Calu3 (cell line): ENCODE measurements at regions not wholly inside any gene's neighbourhood (a gene's known extent, or its start where the extent isn't known, plus 50 kb on each side); places are given as distances from the start of the nearest gene placed in this dataset.
"Not testable (repeated sequence)": the region's sequence is repeated elsewhere in the genome, so short reads cannot be mapped to it uniquely, and the experiment has no call there.

Experiments used
- BruUV-seq: library from RNA; stranded (reverse); fragments of 400-500 nt; replicated peaks from 2 replicates; lab custom pipeline; 2021; lab: Mats Ljungman, UMichigan
- CTCF ChIA-PET: fragments of 300-600 bp; sonication (Branson Sonifier 250); formaldehyde crosslinking; loops from one replicate; lab custom pipeline; 2022; ENCODE audit warnings: antibody characterized with exemption; lab: Charles Lee
- DNase-seq: peaks from one replicate; pipeline ENCODE4 v3.0.0; 2022
- H3K27ac Mint-ChIP-seq: one replicate; pipeline ENCODE4 v1.8.0; 2022; ENCODE audit warnings: mixed read lengths; ENCODE audit not compliant: unreplicated experiment
- H3K27me3 Mint-ChIP-seq: one replicate; pipeline ENCODE4 v1.8.0; 2022; ENCODE audit warnings: mixed read lengths; ENCODE audit not compliant: unreplicated experiment
- H3K36me3 Mint-ChIP-seq: one replicate; pipeline ENCODE4 v1.8.0; 2022; ENCODE audit warnings: mild to moderate bottlenecking, moderate library complexity, mixed read lengths; ENCODE audit not compliant: insufficient read depth, unreplicated experiment
- H3K4me1 Mint-ChIP-seq: one replicate; pipeline ENCODE4 v1.8.0; 2022; ENCODE audit warnings: mild to moderate bottlenecking, low read depth, mixed read lengths; ENCODE audit not compliant: unreplicated experiment
- H3K4me3 Mint-ChIP-seq: one replicate; pipeline ENCODE4 v1.8.0; 2022; ENCODE audit warnings: mild to moderate bottlenecking, low read depth, moderate library complexity, mixed read lengths; ENCODE audit not compliant: unreplicated experiment
- H3K9me3 Mint-ChIP-seq: one replicate; pipeline ENCODE4 v1.8.0; 2022; ENCODE audit warnings: low read depth, mixed read lengths; ENCODE audit not compliant: unreplicated experiment
- intact Hi-C: fragments of 100-400 bp; cut with micrococcal nuclease; formaldehyde crosslinking; loops from one replicate; pipeline ENCODE4 v1.10.0; 2022; ENCODE audit not compliant: unreplicated experiment
- TF ChIP-seq, protein P1 (sequence below): fragments of 200-600 bp; IDR thresholded peaks from one replicate; pipeline ENCODE4 v1.8.0; 2022; ENCODE audit warnings: antibody characterized with exemption; ENCODE audit not compliant: unreplicated experiment

DNA sequence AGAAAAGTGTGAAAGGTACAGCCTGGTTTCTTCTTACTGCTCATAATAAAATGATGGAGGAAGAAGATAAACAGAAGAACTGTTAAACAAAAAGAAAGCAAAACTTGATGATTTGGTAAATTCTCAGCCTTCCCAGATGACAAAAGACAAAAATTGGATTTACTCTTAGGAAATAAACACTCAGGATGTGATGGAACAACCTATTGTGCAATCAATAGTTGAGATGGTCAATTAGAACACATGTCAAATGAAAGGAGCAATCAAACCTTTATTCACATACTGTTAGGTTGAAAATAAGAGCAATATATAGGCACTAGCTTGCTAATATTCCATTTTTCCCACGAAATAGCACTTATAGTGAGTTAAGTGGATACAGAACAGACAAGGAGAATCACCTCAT lies 1174.0 kb upstream of the SLC39A10 start:
- H3K36me3 Mint-ChIP-seq: no peaks in the 10 kb centered on the region
- H3K27ac Mint-ChIP-seq: no peak overlapping the region
- H3K27me3 Mint-ChIP-seq: no peaks in the 10 kb centered on the region
- intact Hi-C loops: no loop called here
- H3K4me3 Mint-ChIP-seq: no peak overlapping the region
- H3K4me1 Mint-ChIP-seq: no peaks in the 10 kb centered on the region
- no TSS peak for BruUV-seq
- CTCF ChIA-PET: no interaction called here
- H3K9me3 Mint-ChIP-seq: no peaks in the 10 kb centered on the region
- no peak for DNase-seq
- TF ChIP-seq, protein P1, sequence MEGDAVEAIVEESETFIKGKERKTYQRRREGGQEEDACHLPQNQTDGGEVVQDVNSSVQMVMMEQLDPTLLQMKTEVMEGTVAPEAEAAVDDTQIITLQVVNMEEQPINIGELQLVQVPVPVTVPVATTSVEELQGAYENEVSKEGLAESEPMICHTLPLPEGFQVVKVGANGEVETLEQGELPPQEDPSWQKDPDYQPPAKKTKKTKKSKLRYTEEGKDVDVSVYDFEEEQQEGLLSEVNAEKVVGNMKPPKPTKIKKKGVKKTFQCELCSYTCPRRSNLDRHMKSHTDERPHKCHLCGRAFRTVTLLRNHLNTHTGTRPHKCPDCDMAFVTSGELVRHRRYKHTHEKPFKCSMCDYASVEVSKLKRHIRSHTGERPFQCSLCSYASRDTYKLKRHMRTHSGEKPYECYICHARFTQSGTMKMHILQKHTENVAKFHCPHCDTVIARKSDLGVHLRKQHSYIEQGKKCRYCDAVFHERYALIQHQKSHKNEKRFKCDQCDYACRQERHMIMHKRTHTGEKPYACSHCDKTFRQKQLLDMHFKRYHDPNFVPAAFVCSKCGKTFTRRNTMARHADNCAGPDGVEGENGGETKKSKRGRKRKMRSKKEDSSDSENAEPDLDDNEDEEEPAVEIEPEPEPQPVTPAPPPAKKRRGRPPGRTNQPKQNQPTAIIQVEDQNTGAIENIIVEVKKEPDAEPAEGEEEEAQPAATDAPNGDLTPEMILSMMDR: no peak

DNA sequence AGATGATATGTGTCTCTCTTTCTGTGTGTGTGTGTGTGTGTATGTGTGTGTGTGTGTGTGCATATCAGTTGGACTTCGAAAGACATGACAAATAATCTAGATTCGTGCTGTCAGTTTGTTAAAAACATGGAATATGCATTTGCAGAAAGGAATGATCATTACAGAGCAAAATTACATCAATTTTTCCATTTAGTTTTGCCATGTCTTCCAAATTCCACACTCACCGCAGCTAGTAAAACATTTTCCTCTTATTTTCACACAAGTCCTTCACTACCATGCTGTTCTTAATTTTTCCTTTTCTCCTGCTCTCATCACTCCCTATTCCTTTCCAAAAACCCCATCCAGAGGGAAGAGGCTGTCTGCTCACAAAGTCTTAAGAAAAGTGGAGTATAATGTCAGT lies 1191.4 kb upstream of the SLC39A10 start:
- no peaks in the 10 kb centered on the region for H3K36me3 Mint-ChIP-seq
- BruUV-seq: no TSS peak
- no peak overlapping the region for H3K4me3 Mint-ChIP-seq
- intact Hi-C loops: no loop called here
- no peak for DNase-seq
- no peaks in the 10 kb centered on the region for H3K27me3 Mint-ChIP-seq
- CTCF ChIA-PET: no interaction called here
- TF ChIP-seq, protein P1: no peak
- H3K9me3 Mint-ChIP-seq: no peaks in the 10 kb centered on the region
- no peaks in the 10 kb centered on the region for H3K4me1 Mint-ChIP-seq
- H3K27ac Mint-ChIP-seq: no peak overlapping the region

DNA sequence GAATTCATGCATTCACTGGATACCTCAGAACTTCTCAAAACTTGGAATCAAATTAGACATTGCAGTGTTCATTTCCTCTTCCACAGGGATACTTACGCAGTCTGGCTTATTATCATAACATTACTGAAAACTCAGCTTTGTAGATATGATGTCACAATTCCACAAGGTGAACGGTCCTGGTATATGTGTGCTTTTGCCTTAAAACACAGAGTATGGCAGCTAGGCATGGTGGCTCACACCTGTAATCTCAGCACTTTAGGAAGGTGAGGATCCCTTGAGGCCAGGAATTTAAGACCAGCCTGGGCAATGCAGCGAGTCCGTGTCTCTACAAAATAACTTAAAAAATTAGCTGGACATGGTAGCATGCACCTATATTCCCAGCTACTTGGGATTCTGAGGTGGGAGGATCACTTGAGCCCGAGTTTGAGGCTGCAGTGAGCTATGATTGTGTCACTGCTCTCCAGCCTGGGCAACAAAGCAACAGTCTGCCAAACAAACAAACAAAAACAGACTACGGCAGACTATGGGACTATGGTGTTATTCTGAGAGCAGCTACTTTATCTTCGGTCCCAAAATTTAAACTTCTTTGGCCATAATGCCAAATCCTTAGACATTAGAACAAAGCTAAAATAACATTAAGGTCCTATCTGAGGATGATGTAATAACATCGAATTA lies 1191.9 kb upstream of the SLC39A10 start:
- BruUV-seq: no TSS peak
- CTCF ChIA-PET: no interaction called here
- H3K4me1 Mint-ChIP-seq: no peaks in the 10 kb centered on the region

DNA sequence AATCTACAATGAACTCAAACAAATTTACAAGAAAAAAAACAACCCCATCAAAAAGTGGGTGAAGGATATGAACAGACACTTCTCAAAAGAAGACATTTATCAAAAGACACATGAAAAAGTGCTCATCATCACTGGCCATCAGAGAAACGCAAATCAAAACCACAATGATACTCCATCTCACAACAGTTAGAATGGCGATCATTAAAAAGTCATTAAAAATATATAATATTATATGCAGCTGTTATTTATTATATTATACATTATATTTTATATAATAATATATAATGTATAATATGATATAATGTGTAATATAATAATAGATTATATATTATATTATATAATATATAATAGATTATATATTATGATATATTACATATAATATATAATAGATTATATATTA lies 1194.1 kb upstream of the SLC39A10 start:
- H3K9me3 Mint-ChIP-seq, DNase-seq, H3K4me3 Mint-ChIP-seq, H3K27ac Mint-ChIP-seq, intact Hi-C loops, H3K36me3 Mint-ChIP-seq, BruUV-seq, H3K4me1 Mint-ChIP-seq, H3K27me3 Mint-ChIP-seq, CTCF ChIA-PET: not testable (repeated sequence)

More for the DNA sequence above, 1191.9 kb upstream of the SLC39A10 start:
- H3K27ac Mint-ChIP-seq: no peak overlapping the region
- no peaks in the 10 kb centered on the region for H3K9me3 Mint-ChIP-seq
- intact Hi-C loops: no loop called here
- no peaks in the 10 kb centered on the region for H3K27me3 Mint-ChIP-seq
- no peak for DNase-seq
- H3K36me3 Mint-ChIP-seq: no peaks in the 10 kb centered on the region
- H3K4me3 Mint-ChIP-seq: no peak overlapping the region
- TF ChIP-seq, protein P1: no peak

DNA sequence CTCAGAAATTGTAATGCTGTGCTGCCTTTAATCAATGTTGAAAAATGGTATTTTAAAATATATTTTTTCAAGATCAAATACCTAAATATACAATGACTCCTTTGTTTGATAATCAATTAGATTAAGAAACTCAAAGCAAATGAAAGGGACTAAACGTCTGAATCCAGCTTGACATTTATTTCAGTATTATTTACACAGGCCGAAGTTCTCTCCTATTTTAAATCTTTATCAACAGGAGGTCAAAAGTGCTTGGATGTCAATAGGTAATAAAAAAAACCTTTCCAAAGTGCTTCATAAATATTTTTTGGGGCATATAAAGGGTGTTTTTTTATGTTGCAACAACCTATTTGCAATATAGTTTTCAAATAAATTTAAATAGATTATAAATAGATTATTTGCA lies 1201.7 kb upstream of the SLC39A10 start:
- CTCF ChIA-PET: no interaction called here
- Mint-ChIP-seq H3K36me3 (no peaks in the 10 kb centered on the region), H3K27ac (no peak overlapping the region), H3K4me1 (no peaks in the 10 kb centered on the region), H3K9me3 (no peaks in the 10 kb centered on the region), H3K4me3 (no peak overlapping the region), H3K27me3 (no peaks in the 10 kb centered on the region)
- DNase-seq: no peak
- TF ChIP-seq, protein P1: no peak
- BruUV-seq: no TSS peak
- intact Hi-C loops: no loop called here
